HEK293 (cell line): ENCODE measurements at regions not wholly inside any gene's neighbourhood (a gene's known extent, or its start where the extent isn't known, plus 50 kb on each side); places are given as distances from the start of the nearest gene placed in this dataset.
"Not testable (repeated sequence)": the region's sequence is repeated elsewhere in the genome, so short reads cannot be mapped to it uniquely, and the experiment has no call there.

Source experiments
- CTCF ChIA-PET: fragments of 350-600 bp; formaldehyde crosslinking; extraction: SDS; loops from one replicate; lab custom pipeline; 2021; ENCODE audit warnings: antibody characterized with exemption; lab: Yijun Ruan, JAX
- POLR2A ChIA-PET: fragments of 300-600 bp; formaldehyde crosslinking; extraction: SDS; loops from one replicate; lab custom pipeline; 2020; ENCODE audit warnings: antibody characterized with exemption, inconsistent platforms; lab: Yijun Ruan, JAX
- H3K27ac ChIP-seq: fragments of 200-500 bp; sonication (Bioruptor generic); 2 replicates; pipeline ENCODE4 v1.5.1; 2014; ENCODE audit warnings: low read depth, low read length, control low read depth, inconsistent platforms; ENCODE audit errors: extremely low read depth
- H3K36me3 ChIP-seq, 2 experiments: fragments of 200-500 bp in 1 of 2; sonication (Bioruptor generic) in 1 of 2; 1 replicate in 1 of 2; 2 replicates in 1 of 2; pipeline ENCODE4 v1.5.1; 2014 to 2017; ENCODE audit warnings: inconsistent platforms in 2 of 2, low read length in 2 of 2; ENCODE audit not compliant: control insufficient read depth in 2 of 2, insufficient read depth in 1 of 2
- H3K4me1 ChIP-seq: fragments of 200-500 bp; sonication (Bioruptor generic); 2 replicates; pipeline ENCODE4 v1.5.1; 2014; ENCODE audit warnings: mild to moderate bottlenecking, low read length, inconsistent platforms; ENCODE audit not compliant: control insufficient read depth, insufficient read depth
- H3K4me3 ChIP-seq: 2 replicates; pipeline ENCODE4 v1.5.1; 2011; ENCODE audit warnings: low read depth, mild to moderate bottlenecking, control low read depth, low read length, moderate library complexity
- H3K9me3 ChIP-seq: fragments of 200-500 bp; sonication (Bioruptor generic); 2 replicates; pipeline ENCODE4 v1.5.1; 2014; ENCODE audit warnings: low read depth, low read length, inconsistent platforms; ENCODE audit not compliant: control insufficient read depth, insufficient read depth
- HOXC10 ChIP-seq: sonication (generic); formaldehyde crosslinking; IDR thresholded peaks from 2 replicates; pipeline ENCODE4 v1.8.1; 2023; ENCODE audit warnings: mild to moderate bottlenecking, missing genetic modification reagents
- KLF16 ChIP-seq: fragments of 450-650 bp; formaldehyde crosslinking; IDR thresholded peaks from 2 replicates; pipeline ENCODE4 v1.5.1; 2017; ENCODE audit warnings: missing biosample characterization, missing genetic modification characterization
- MYNN ChIP-seq: fragments of 450-650 bp; formaldehyde crosslinking; IDR thresholded peaks from 2 replicates; pipeline ENCODE4 v1.5.1; 2016; ENCODE audit warnings: missing biosample characterization, missing genetic modification characterization, borderline replicate concordance
- SCRT1 ChIP-seq: fragments of 450-650 bp; formaldehyde crosslinking; IDR thresholded peaks from 2 replicates; pipeline ENCODE4 v1.5.1; 2016; ENCODE audit warnings: missing biosample characterization, missing genetic modification characterization, borderline replicate concordance
- SETDB1 ChIP-seq: IDR thresholded peaks from one replicate; pipeline ENCODE4 v1.6.1; 2017; ENCODE audit warnings: mild to moderate bottlenecking, low read length, moderate library complexity, mixed read lengths; ENCODE audit not compliant: insufficient read length
- ZNF133 ChIP-seq: fragments of 450-650 bp; formaldehyde crosslinking; IDR thresholded peaks from 2 replicates; pipeline ENCODE4 v1.5.1; 2016; ENCODE audit warnings: missing biosample characterization, missing genetic modification characterization
- ZNF146 ChIP-seq: fragments of 450-650 bp; formaldehyde crosslinking; IDR thresholded peaks from 2 replicates; pipeline ENCODE4 v1.5.1; 2016; ENCODE audit warnings: missing biosample characterization, missing genetic modification characterization
- ZNF155 ChIP-seq: fragments of 450-650 bp; formaldehyde crosslinking; IDR thresholded peaks from 2 replicates; pipeline ENCODE4 v1.5.1; 2016; ENCODE audit warnings: missing biosample characterization, missing genetic modification characterization
- ZNF169 ChIP-seq: fragments of 450-650 bp; formaldehyde crosslinking; IDR thresholded peaks from 2 replicates; pipeline ENCODE4 v1.5.1; 2016; ENCODE audit warnings: missing biosample characterization, missing genetic modification characterization
- ZNF2 ChIP-seq: fragments of 450-650 bp; formaldehyde crosslinking; IDR thresholded peaks from 2 replicates; pipeline ENCODE4 v1.5.1; 2016; ENCODE audit warnings: missing biosample characterization, missing genetic modification characterization
- ZNF211 ChIP-seq: fragments of 450-650 bp; formaldehyde crosslinking; IDR thresholded peaks from 2 replicates; pipeline ENCODE4 v1.5.1; 2016; ENCODE audit warnings: low read depth, missing biosample characterization, missing genetic modification characterization
- ZNF214 ChIP-seq: fragments of 450-650 bp; formaldehyde crosslinking; IDR thresholded peaks from 2 replicates; pipeline ENCODE4 v1.5.1; 2017; ENCODE audit warnings: missing biosample characterization, mild to moderate bottlenecking, missing genetic modification characterization, borderline replicate concordance
- ZNF239 ChIP-seq: fragments of 450-650 bp; formaldehyde crosslinking; IDR thresholded peaks from 2 replicates; pipeline ENCODE4 v1.5.1; 2016; ENCODE audit warnings: missing biosample characterization, missing genetic modification characterization
- ZNF350 ChIP-seq: fragments of 450-650 bp; formaldehyde crosslinking; IDR thresholded peaks from 2 replicates; pipeline ENCODE4 v1.5.0; 2017; ENCODE audit warnings: missing biosample characterization, mild to moderate bottlenecking, missing genetic modification characterization
- ZNF473 ChIP-seq: fragments of 450-650 bp; formaldehyde crosslinking; IDR thresholded peaks from 2 replicates; pipeline ENCODE4 v1.5.1; 2017; ENCODE audit warnings: missing biosample characterization, missing genetic modification characterization
- ZNF488 ChIP-seq: fragments of 450-650 bp; formaldehyde crosslinking; IDR thresholded peaks from 2 replicates; pipeline ENCODE4 v1.5.1; 2016; ENCODE audit warnings: missing biosample characterization, missing genetic modification characterization
- ZNF555 ChIP-seq: fragments of 450-650 bp; formaldehyde crosslinking; conservative IDR thresholded peaks from 2 replicates; pipeline ENCODE4 v1.5.1; 2017; ENCODE audit warnings: missing biosample characterization, mild to moderate bottlenecking, missing genetic modification characterization, inconsistent platforms
- ZNF600 ChIP-seq: fragments of 450-650 bp; formaldehyde crosslinking; IDR thresholded peaks from 2 replicates; pipeline ENCODE4 v1.5.1; 2016; ENCODE audit warnings: missing biosample characterization, missing genetic modification characterization
- ZNF610 ChIP-seq: fragments of 450-650 bp; formaldehyde crosslinking; IDR thresholded peaks from 2 replicates; pipeline ENCODE4 v1.5.1; 2016; ENCODE audit warnings: missing biosample characterization, missing genetic modification characterization, borderline replicate concordance
- ZNF658 ChIP-seq: fragments of 450-650 bp; formaldehyde crosslinking; IDR thresholded peaks from 2 replicates; pipeline ENCODE4; 2016; ENCODE audit warnings: missing biosample characterization, missing genetic modification characterization
- ZNF664 ChIP-seq: fragments of 450-650 bp; formaldehyde crosslinking; IDR thresholded peaks from 2 replicates; pipeline ENCODE4 v1.5.1; 2016; ENCODE audit warnings: missing biosample characterization, missing genetic modification characterization
- ZNF670 ChIP-seq: fragments of 450-650 bp; formaldehyde crosslinking; IDR thresholded peaks from 2 replicates; pipeline ENCODE4 v1.5.1; 2016; ENCODE audit warnings: missing biosample characterization, missing genetic modification characterization, low read depth
- ZNF768 ChIP-seq: fragments of 450-650 bp; formaldehyde crosslinking; IDR thresholded peaks from 2 replicates; pipeline ENCODE4 v1.5.1; 2018; ENCODE audit warnings: missing biosample characterization, mild to moderate bottlenecking, missing genetic modification characterization
- ZNF785 ChIP-seq: fragments of 450-650 bp; formaldehyde crosslinking; IDR thresholded peaks from 2 replicates; pipeline ENCODE4 v1.5.1; 2016; ENCODE audit warnings: missing biosample characterization, missing genetic modification characterization
- ZSCAN16 ChIP-seq: fragments of 450-650 bp; formaldehyde crosslinking; IDR thresholded peaks from 2 replicates; pipeline ENCODE4 v1.5.1; 2016; ENCODE audit warnings: missing biosample characterization, missing genetic modification characterization
- TF ChIP-seq, protein P1 (sequence below): fragments of 450-650 bp; formaldehyde crosslinking; optimal IDR thresholded peaks from 2 replicates; pipeline ENCODE3; 2016; ENCODE audit warnings: missing biosample characterization, mild to moderate bottlenecking, missing genetic modification characterization
- TF ChIP-seq, protein P2 (sequence below): fragments of 450-650 bp; formaldehyde crosslinking; IDR thresholded peaks from 2 replicates; pipeline ENCODE4 v1.5.1; 2016; ENCODE audit warnings: missing biosample characterization, missing genetic modification characterization

DNA sequence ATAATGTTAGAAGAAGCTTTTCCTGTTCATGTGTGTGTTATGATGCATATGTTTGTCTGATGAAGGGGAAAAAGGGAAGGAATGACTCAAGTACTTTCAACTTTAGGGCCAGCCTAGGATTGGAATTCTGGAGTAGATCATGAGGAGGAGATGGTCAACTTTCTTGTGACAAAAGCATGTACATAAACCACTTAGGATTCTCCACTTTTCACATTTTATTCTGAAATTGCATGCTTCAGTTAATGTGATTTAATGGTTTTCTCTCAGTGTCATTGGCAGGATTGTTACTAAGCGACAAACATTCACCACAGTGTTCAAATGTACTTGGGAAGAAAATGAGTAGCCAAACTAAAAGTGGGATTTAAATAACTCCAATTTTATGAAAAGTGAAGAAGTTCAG is 80.1 kb downstream of the UTRN start:
- Histone ChIP-seq H3K4me1 (0 out of 2 replicates have a peak, but pooled peaks cover 2% of the 10 kb centered on the region), H3K4me3 (no peak overlapping the region), H3K9me3 (no peaks in the 10 kb centered on the region), H3K27ac (no peak overlapping the region), H3K36me3 (no peaks in the 10 kb centered on the region; a peak in 1 of 3 replicates)
- ChIA-PET CTCF (interaction anchor here (0.7 kb wide), 1 partner anchor 19 kb away, joined by 3 read pairs; no protein-coding TSS in a partner anchor), POLR2A (interaction anchor here (1.1 kb wide), 1 partner anchor 80 kb away, joined by 3 read pairs; no protein-coding TSS in a partner anchor)
- no peak for TF ChIP-seq ZNF146
- TF ChIP-seq ZNF600 (tag by site-specific recombination), result no peak
- no peak for TF ChIP-seq ZSCAN16
- no peak for TF ChIP-seq ZNF239 (tag by site-specific recombination)
- TF ChIP-seq SETDB1, result no peak
- TF ChIP-seq ZNF169 (tag by site-specific recombination), result no peak
- TF ChIP-seq ZNF211 (tag by site-specific recombination), result no peak
- TF ChIP-seq ZNF664 (tag by site-specific recombination), result no peak
- TF ChIP-seq ZNF350 (tag by site-specific recombination), result no peak
- no peak for TF ChIP-seq ZNF488 (tag by site-specific recombination)
- no peak for TF ChIP-seq ZNF658 (tag by site-specific recombination)
- no peak for TF ChIP-seq ZNF768
- TF ChIP-seq ZNF214 (tag by site-specific recombination), result no peak
- no peak for TF ChIP-seq ZNF155
- TF ChIP-seq ZNF610 (tag by site-specific recombination), result no peak
- TF ChIP-seq KLF16, result no peak
- no peak for TF ChIP-seq ZNF670

- POLR2A ChIA-PET, H3K27ac ChIP-seq, CTCF ChIA-PET, H3K4me3 ChIP-seq, H3K4me1 ChIP-seq, H3K36me3 ChIP-seq, H3K9me3 ChIP-seq: not testable (repeated sequence)
Measured at GRCh38 chr6:144369696-144370095, 84.6 kb downstream of the UTRN start.

GRCh38 chr6:144372116-144372515 is 87.0 kb downstream of the UTRN start:
- Histone ChIP-seq H3K36me3 (no peaks in the 10 kb centered on the region; a peak in 1 of 3 replicates), H3K27ac (no peak overlapping the region), H3K4me1 (no peaks in the 10 kb centered on the region), H3K4me3 (no peak overlapping the region), H3K9me3 (no peaks in the 10 kb centered on the region)
- POLR2A ChIA-PET, result no interaction called here
- CTCF ChIA-PET, result no interaction called here
- TF ChIP-seq ZNF2 (tag by site-specific recombination) (no peak), ZNF133 (tag by site-specific recombination) (no peak), ZNF473 (tag by site-specific recombination) (no peak), ZNF785 (tag by site-specific recombination) (no peak), SCRT1 (tag by site-specific recombination) (no peak), ZNF555 (tag by site-specific recombination) (no peak), HOXC10 (CRISPR knock-in tag) (no peak), MYNN (tag by site-specific recombination) (no peak)
- TF ChIP-seq, protein P1, sequence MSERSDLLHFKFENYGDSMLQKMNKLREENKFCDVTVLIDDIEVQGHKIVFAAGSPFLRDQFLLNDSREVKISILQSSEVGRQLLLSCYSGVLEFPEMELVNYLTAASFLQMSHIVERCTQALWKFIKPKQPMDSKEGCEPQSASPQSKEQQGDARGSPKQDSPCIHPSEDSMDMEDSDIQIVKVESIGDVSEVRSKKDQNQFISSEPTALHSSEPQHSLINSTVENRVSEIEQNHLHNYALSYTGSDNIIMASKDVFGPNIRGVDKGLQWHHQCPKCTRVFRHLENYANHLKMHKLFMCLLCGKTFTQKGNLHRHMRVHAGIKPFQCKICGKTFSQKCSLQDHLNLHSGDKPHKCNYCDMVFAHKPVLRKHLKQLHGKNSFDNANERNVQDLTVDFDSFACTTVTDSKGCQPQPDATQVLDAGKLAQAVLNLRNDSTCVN (tag by site-specific recombination), result no peak
- TF ChIP-seq, protein P2, sequence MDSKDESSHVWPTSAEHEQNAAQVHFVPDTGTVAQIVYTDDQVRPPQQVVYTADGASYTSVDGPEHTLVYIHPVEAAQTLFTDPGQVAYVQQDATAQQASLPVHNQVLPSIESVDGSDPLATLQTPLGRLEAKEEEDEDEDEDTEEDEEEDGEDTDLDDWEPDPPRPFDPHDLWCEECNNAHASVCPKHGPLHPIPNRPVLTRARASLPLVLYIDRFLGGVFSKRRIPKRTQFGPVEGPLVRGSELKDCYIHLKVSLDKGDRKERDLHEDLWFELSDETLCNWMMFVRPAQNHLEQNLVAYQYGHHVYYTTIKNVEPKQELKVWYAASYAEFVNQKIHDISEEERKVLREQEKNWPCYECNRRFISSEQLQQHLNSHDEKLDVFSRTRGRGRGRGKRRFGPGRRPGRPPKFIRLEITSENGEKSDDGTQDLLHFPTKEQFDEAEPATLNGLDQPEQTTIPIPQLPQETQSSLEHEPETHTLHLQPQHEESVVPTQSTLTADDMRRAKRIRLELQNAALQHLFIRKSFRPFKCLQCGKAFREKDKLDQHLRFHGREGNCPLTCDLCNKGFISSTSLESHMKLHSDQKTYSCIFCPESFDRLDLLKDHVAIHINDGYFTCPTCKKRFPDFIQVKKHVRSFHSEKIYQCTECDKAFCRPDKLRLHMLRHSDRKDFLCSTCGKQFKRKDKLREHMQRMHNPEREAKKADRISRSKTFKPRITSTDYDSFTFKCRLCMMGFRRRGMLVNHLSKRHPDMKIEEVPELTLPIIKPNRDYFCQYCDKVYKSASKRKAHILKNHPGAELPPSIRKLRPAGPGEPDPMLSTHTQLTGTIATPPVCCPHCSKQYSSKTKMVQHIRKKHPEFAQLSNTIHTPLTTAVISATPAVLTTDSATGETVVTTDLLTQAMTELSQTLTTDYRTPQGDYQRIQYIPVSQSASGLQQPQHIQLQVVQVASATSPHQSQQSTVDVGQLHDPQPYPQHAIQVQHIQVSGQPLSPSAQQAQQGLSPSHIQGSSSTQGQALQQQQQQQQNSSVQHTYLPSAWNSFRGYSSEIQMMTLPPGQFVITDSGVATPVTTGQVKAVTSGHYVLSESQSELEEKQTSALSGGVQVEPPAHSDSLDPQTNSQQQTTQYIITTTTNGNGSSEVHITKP (tag by site-specific recombination), result no peak
